NCI-H1930 (cell line): ENCODE measurements at regions not wholly inside any gene's neighbourhood (a gene's known extent, or its start where the extent isn't known, plus 50 kb on each side); places are given as distances from the start of the nearest gene placed in this dataset.

Experiments
- DNase-seq, 2 experiments: peaks; one replicate each; lab custom pipeline; 2025; lab: John Stamatoyannopoulos, UW

- no peak for DNase-seq
Observed at GRCh38 chr7:155138204-155138603, 68.1 kb downstream of the HTR5A start.

DNA sequence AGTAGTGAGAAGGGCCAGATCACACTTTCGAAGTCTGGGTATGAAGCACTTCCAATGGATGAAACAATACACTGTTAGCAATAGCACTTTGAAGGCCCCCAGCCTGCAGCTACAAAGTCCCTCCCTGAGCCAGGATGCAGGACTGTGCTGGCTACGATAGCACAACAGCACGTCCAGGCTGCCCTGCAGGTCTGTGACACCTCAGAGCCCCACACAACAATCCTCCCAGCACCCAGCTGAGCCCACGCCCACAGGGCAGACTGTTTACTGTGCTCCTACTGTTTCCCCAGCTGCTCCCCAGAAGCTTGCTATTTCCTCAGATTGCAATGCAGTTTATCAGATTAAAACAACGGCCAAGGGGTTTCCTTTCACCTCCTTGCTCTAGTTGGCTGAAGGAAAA is 71.4 kb downstream of the HTR5A start:
- DNase-seq = no peak

DNA sequence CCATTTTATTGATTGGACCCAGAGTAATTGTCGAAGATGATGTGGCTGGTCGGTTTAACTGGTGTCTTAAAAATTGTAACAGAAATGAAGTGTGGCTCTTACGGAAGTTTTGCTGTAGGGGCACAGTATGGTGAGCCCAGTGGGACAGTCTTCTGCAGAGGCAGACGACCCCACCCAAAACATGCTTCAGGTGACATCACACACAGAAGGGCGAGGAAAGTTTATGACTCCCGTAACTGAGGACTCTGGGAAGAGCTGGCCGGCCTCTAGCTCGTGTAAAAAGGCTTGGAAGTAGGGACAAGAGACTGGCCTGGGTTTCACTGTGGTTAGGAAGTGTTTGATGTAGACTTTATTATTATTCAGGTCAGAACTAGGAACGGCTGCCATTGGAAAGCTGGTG is 73.3 kb downstream of the HTR5A start:
- DNase-seq = no peak

GRCh38 chr7:155144371-155144770 is 74.2 kb downstream of the HTR5A start:
- no peak for DNase-seq

- DNase-seq = no peak
Observed at GRCh38 chr7:155145477-155146255, 75.5 kb downstream of the HTR5A start.

DNA sequence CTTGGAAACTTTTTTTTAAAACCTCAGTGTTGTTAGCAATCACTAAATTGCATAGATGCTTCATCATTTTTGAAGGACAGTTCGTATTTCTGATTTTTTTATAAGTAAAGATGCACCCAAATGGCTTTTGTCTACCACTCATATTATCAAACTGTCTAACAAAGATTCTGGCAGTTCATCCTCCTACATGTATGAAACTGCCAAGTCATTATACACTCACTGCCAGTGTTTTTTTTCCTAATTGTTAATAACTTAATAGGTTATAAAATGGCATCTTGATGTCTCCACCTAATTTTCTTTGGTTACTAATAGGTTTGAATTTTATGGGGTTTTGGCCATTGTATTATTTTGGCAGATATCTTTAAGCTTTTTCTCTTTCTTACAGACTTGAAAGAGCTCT is 77.0 kb downstream of the HTR5A start:
- no peak for DNase-seq

DNA sequence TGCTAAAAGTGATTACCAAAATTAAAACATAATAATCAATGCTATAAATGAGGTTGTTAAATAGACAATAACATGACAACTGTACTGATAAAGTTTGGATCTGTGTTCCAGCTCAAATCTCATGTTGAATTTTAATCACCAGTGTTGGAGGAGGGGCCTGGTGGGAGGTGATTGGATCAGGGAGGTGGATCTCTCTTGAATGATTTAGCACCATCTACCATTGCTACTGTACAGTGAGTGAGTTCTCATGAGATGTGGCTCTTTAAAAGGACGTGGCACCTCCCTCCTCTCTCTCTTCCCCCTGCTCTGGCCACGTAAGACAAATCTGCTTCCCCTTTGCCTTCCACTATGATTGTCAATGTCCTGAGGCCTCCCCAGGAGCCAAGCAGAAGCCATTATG is 77.5 kb downstream of the HTR5A start:
- DNase-seq = no peak

DNA sequence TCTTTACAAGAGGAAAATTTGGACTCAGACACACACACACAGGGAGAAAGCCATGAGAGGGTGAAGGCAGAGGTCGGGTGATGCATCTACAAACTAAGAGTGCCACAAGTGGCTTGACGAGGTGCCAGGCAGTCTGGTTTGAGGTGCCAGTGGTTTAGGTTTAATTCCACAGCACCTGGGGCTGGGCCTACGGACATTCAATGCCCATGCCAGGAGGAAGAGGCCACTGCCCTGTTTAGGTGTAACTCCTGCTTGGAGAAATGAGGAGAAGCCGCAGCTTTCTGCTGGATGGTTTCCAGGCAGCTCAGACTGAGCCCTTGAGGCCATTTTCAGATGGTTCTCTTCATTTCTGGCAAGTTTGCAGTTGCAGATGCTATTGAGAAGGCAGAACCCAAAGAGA is 83.6 kb downstream of the HTR5A start:
- DNase-seq = no peak

DNA sequence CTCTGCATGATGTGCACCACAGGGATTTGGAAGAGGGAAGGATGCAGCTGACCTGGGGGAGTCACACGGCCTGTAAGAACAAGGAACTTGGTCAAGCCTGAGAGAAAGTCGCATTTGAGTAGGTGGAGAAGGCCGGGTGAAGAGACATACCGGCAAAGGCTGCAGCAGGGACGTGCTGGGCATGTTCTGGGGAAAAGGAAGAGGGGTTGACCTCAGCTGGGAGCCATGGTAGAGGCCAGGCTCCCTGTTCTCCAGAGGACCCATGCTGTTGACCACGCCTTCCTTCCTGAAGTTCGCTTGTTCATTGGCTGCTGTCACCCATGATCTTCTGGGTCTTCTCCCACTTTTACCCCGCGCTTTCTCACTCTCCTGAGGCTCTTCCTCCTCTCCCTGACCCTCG is 84.5 kb downstream of the HTR5A start:
- DNase-seq = no peak

DNA sequence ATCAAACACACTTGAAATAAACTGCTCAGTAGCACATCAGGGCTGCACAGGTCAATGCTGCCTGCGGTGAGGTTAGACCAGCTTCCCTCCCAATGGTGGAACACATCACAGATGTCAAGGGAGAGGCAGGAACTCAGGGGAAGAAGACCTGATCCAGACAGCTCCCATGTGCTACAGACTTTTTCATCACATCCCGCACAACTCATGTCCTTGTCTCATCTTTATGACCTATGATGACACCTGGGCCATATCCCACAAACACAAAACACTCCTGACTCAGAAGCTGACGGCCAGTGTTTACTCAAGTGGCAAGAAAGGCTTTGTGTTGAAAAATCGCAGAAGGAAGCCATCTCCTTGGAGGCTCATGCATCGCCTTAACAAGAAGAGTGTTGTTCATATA is 91.6 kb downstream of the HTR5A start:
- no peak for DNase-seq

- DNase-seq = no peak
Observed at GRCh38 chr7:155162422-155162821, 92.3 kb downstream of the HTR5A start.

GRCh38 chr7:155163696-155164095 is 93.6 kb downstream of the HTR5A start:
- DNase-seq = no peak

DNA sequence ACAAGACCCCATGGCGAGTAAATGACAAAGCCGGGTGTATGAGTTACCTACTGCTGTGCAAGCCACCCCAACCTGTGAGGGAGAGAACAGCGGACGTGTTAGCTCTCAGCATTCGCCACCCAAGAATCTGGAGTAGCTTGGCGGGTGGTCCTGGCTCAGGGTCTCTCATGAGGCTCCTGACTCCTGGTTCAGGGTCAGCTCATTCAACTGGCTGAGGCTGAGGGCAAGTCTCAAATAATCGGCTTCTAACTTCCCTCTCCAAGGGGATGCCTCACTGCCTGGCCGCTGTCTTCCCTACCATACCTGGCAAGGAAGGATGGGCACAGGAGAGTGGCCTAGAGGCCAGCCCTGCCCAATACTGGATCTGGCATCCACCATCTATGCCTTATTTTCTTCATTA is 94.2 kb downstream of the HTR5A start:
- DNase-seq = no peak

DNA sequence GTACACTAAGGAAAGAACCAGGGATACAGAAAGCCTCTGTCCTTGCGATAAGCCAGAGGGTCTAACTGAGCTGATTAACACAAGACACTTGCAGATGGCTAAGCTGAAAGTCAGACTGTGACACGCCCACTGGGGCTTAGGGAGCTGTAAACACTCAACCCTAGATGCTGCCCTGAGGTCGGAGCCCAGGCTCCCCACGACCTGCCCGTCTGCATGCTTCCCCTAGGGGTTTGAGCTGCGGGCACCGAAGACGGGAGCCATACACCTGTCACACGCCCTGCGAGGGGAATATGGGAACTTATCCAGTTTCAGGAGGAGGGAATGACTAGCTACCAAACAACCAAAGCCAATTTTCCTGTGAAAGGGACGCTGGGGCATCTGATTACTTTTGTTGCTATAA is 96.0 kb downstream of the HTR5A start:
- DNase-seq = no peak

GRCh38 chr7:155166673-155167370 is 96.7 kb downstream of the HTR5A start:
- DNase-seq = no peak

GRCh38 chr7:155167706-155168365 is 97.7 kb downstream of the HTR5A start:
- no peak for DNase-seq

DNA sequence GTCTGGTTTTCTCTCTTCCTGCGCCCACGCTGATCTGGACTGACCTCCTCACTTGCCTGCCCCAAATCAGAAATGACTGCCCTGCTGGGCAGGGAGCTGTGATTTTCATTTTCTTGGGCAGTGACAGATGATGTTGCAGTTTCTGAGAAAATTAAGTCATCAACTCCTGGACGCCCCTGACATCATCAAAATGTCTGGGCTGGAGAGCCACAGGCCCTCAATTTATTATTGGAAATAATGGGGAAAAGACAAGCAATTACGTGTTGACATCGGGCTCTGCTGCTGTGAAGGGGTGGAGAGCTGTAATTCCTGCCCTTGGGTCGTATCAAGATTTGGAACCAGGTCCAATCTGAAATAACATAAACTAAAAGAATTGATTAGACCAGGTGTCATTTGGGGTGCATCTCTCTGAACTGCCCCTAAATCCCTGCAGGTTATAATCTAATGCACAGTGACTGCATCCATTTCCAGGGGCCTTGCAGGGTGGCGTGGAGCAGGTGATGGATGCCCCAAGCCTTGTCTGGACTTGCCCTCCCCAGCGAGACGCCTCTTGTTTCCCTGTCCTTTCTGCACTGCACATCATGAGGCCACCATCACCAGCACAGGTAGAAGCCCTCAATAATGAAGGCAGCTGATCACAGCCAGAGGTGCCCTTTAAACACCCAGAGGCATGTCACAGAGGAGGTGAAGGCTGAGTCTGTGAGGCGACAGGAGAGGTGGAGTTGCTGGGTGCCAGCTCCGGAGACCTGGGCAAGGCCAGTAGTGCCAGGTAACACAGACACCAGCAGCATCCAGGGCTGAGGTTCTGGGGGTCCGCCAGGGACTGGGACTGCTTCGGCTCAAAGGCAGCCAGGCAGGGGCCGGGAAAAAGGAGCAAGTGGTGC is 98.7 kb downstream of the HTR5A start:
- no peak for DNase-seq

DNA sequence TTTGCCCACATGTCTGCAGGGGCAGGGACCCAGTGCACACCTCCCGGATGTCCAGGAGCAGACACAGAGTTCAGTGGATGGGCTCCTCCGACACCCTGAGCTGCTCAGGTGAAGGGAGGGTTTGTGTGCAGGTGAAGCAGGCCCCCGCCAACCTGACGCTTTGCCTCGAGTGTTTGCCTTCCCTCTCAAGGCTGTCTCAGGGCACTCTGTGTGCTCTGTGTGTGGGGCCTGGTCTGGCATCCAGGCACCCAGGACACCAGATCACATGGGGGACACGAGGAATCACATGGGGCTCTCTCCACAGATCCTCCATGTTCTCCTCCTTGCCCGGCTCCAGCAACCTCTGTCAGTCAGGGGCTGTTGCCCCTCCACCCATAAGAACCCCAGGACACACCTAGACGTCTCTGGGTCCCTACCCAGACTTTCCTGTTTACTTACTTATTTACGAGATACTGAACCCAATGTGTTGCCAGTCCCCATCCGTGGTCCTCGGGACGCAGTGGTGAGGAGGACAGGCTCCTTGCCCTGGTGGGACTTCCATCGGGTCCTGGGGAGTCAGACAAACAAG is 99.5 kb downstream of the HTR5A start:
- DNase-seq = no peak

GRCh38 chr7:155170331-155170730 is 100.2 kb downstream of the HTR5A start:
- no peak for DNase-seq

GRCh38 chr7:155172141-155172540 is 102.0 kb downstream of the HTR5A start:
- no peak for DNase-seq

- no peak for DNase-seq
Observed at GRCh38 chr7:155173905-155174304, 103.8 kb downstream of the HTR5A start.

DNA sequence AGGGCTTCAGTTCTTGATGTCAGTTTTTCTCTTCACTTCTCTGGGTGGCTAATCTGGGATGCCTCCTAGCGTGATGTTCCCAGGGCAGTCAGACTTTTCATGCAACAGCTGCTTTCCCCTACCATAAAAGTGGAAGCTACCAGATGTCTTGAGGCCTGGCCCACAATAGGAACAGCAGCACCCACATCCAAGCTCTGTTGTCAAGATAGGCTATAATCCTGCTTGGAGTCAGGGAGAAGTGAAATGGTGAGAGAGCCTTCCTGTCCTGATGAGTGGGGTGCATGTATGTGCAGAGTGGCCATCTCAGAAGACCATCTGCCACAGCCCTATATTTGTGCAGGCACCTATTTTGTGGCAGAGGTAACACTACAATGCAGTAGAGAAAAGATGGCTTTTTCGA is 108.0 kb downstream of the HTR5A start:
- DNase-seq = no peak
